Lower lobe of right lung (tissue), 2 donors: ENCODE measurements at regions not wholly inside any gene's neighbourhood (a gene's known extent, or its start where the extent isn't known, plus 50 kb on each side); places are given as distances from the start of the nearest gene placed in this dataset.

Source experiments
- ATAC-seq, 2 donors: fragments of 200-7000 bp; cut with Tn5 transposase; one replicate each; pipeline ENCODE4 v1.9.1; 2020 to 2022; ENCODE audit warnings: mild to moderate bottlenecking in 2 of 2, moderate library complexity in 2 of 2
- DNase-seq: peaks from one replicate; pipeline ENCODE4 v3.0.0-alpha.2; 2020
- H3K27ac ChIP-seq: fragments of 200-600 bp; one replicate; pipeline ENCODE4 v1.8.0; 2022
- H3K27me3 ChIP-seq: fragments of 200-600 bp; one replicate; pipeline ENCODE4 v1.8.0; 2022; ENCODE audit warnings: low read depth
- H3K36me3 ChIP-seq: fragments of 200-600 bp; one replicate; pipeline ENCODE4 v1.8.0; 2022; ENCODE audit warnings: mild to moderate bottlenecking
- H3K4me1 ChIP-seq: fragments of 200-600 bp; one replicate; pipeline ENCODE4 v1.8.0; 2022
- H3K4me3 ChIP-seq: fragments of 200-600 bp; one replicate; pipeline ENCODE4 v1.8.0; 2022; ENCODE audit warnings: mild to moderate bottlenecking
- H3K9me3 ChIP-seq: fragments of 200-600 bp; one replicate; pipeline ENCODE4 v1.8.0; 2022
- intact Hi-C: fragments of 100-400 bp; cut with DNase I; formaldehyde crosslinking; loops from one replicate; pipeline ENCODE4 v1.11.0; 2022
- TF ChIP-seq, protein P1 (sequence below): fragments of 200-600 bp; IDR thresholded peaks from one replicate; pipeline ENCODE4 v1.8.0; 2022; ENCODE audit warnings: antibody characterized with exemption, mild to moderate bottlenecking
- donor health status: DM: no; HTN: yes; CAD: no; lungs with severe emphysema.

DNA sequence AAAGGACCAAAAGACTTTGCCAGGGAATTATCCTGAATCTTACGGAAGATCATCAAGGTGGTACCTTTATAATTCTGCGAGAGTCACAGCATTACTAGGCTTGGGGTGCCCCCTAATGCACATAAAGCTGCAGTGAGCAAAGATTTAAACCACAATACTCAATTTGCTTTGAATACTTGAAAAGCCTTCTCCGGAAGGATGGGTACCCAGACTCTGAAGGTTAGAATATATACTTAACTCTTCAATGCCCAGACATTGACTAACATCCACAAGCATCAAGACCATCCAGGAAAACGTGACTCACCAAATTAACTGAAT, 117.8 kb upstream of the KCNH8 start:
- no peaks in the 10 kb centered on the region for H3K9me3 ChIP-seq
- TF ChIP-seq, protein P1, sequence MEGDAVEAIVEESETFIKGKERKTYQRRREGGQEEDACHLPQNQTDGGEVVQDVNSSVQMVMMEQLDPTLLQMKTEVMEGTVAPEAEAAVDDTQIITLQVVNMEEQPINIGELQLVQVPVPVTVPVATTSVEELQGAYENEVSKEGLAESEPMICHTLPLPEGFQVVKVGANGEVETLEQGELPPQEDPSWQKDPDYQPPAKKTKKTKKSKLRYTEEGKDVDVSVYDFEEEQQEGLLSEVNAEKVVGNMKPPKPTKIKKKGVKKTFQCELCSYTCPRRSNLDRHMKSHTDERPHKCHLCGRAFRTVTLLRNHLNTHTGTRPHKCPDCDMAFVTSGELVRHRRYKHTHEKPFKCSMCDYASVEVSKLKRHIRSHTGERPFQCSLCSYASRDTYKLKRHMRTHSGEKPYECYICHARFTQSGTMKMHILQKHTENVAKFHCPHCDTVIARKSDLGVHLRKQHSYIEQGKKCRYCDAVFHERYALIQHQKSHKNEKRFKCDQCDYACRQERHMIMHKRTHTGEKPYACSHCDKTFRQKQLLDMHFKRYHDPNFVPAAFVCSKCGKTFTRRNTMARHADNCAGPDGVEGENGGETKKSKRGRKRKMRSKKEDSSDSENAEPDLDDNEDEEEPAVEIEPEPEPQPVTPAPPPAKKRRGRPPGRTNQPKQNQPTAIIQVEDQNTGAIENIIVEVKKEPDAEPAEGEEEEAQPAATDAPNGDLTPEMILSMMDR, result no peak
- ATAC-seq, result no peak
- no peaks in the 10 kb centered on the region for H3K27me3 ChIP-seq
- no peak for DNase-seq
- no peak overlapping the region for H3K4me3 ChIP-seq
- H3K36me3 ChIP-seq, result no peaks in the 10 kb centered on the region
- H3K4me1 ChIP-seq, result no peaks in the 10 kb centered on the region
- no peak overlapping the region for H3K27ac ChIP-seq
- intact Hi-C loops, result no loop called here

GRCh38 chr3:19029837-19030521, 118.3 kb upstream of the KCNH8 start:
- TF ChIP-seq, protein P1, result no peak
- Histone ChIP-seq H3K36me3 (no peaks in the 10 kb centered on the region), H3K4me3 (no peak overlapping the region), H3K27me3 (no peaks in the 10 kb centered on the region), H3K9me3 (no peaks in the 10 kb centered on the region), H3K27ac (no peak overlapping the region), H3K4me1 (no peaks in the 10 kb centered on the region)
- DNase-seq, result no peak
- no peak for ATAC-seq
- intact Hi-C loops, result no loop called here

- H3K27me3 ChIP-seq, result no peaks in the 10 kb centered on the region
- H3K27ac ChIP-seq, result no peak overlapping the region
- H3K36me3 ChIP-seq, result no peaks in the 10 kb centered on the region
- ATAC-seq (no peak), DNase-seq (no peak)
- TF ChIP-seq, protein P1, result no peak
- intact Hi-C loops, result no loop called here
- no peak overlapping the region for H3K4me3 ChIP-seq
- no peaks in the 10 kb centered on the region for H3K9me3 ChIP-seq
- no peaks in the 10 kb centered on the region for H3K4me1 ChIP-seq
These were observed 122.9 kb upstream of the KCNH8 start for GRCh38 chr3:19025441-19025840.

- intact Hi-C loops, result no loop called here
- Histone ChIP-seq H3K9me3 (no peaks in the 10 kb centered on the region), H3K27ac (no peak overlapping the region), H3K4me3 (no peak overlapping the region), H3K36me3 (no peaks in the 10 kb centered on the region), H3K4me1 (no peaks in the 10 kb centered on the region), H3K27me3 (no peaks in the 10 kb centered on the region)
- ATAC-seq (no peak), DNase-seq (no peak)
- TF ChIP-seq, protein P1, result no peak
These were observed 125.8 kb upstream of the KCNH8 start for GRCh38 chr3:19022546-19022945.

GRCh38 chr3:19016851-19017250, 131.5 kb upstream of the KCNH8 start:
- Histone ChIP-seq H3K36me3 (no peaks in the 10 kb centered on the region), H3K4me1 (no peaks in the 10 kb centered on the region), H3K9me3 (no peaks in the 10 kb centered on the region), H3K4me3 (no peak overlapping the region), H3K27me3 (no peaks in the 10 kb centered on the region), H3K27ac (no peak overlapping the region)
- intact Hi-C loops, result no loop called here
- ATAC-seq, result no peak
- no peak for DNase-seq
- TF ChIP-seq, protein P1, result no peak
